Vagina (tissue), 2 donors: ENCODE measurements at regions not wholly inside any gene's neighbourhood (a gene's known extent, or its start where the extent isn't known, plus 50 kb on each side); places are given as distances from the start of the nearest gene placed in this dataset.

Experiments
- CTCF ChIP-seq, 3 experiments: fragments of 450-650 bp in 2 of 3; fragments of 200-600 bp in 1 of 3; sonication (generic) in 1 of 3; IDR thresholded peaks; one replicate each; pipeline ENCODE4 v1.5.1; 2017 to 2019; ENCODE audit warnings: antibody characterized with exemption in 3 of 3, mild to moderate bottlenecking in 2 of 3, moderate library complexity in 2 of 3
- POLR2A ChIP-seq, 2 donors: fragments of 450-650 bp; IDR thresholded peaks; one replicate each; pipeline ENCODE4 v1.6.1; 2017; ENCODE audit warnings: antibody characterized with exemption in 2 of 2, mild to moderate bottlenecking in 2 of 2, moderate library complexity in 2 of 2
- POLR2AphosphoS5 ChIP-seq, 2 donors: sonication (generic); formaldehyde crosslinking; IDR thresholded peaks; one replicate each; pipeline ENCODE4 v1.9.0; 2017; ENCODE audit warnings: antibody characterized with exemption in 2 of 2, mild to moderate bottlenecking in 2 of 2, low read depth in 1 of 2; ENCODE audit not compliant: insufficient read depth in 1 of 2

DNA sequence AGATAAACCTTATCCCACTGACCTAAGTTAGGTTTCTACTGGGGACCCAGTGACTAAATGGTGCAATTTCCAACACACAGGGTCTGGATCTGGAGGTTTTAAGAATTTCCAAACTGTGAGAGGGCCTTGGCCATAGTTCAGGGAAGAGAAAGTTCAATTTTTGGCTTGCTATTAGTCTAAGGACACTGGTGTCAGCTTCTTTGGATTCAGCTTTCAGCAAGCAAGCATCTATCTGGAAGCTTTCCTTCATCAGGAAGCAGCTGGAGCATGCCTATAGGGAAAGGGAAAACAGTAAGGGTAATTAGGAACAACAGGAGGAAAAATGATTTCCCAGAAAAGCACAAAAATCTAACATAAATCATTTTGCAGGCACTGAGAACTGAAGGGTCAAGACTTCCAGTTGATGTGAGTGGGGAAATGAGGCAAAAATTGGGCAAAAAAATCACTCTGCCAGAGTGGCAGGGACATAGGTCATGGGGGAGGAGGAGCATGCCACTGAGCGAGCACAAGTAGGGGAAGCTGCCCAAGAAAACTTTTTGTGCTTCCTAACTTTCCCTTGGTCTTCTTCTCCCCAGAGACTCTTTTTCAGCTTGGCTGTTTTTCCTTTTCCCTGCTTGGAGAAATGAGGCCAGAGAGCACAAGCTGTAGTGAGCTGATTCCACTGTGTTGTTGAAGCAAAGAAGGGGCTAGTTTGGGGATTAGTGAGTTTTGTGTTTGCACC, 299.6 kb downstream of the FGF10 start:
- no peak for TF ChIP-seq POLR2A (IDR thresholded peaks at IDR 0.05)
- peak in 1 of 2 donors; percentile 13 for TF ChIP-seq POLR2AphosphoS5 (IDR thresholded peaks at IDR 0.05; ENCODE audit: insufficient read depth in 1 of 2, low read depth in 1 of 2)
- TF ChIP-seq CTCF (IDR thresholded peaks at IDR 0.05) = no peak
